Femur (tissue), 1 donor: ENCODE measurements at regions not wholly inside any gene's neighbourhood (a gene's known extent, or its start where the extent isn't known, plus 50 kb on each side); places are given as distances from the start of the nearest gene placed in this dataset.

Source experiments
- DNase-seq: peaks from one replicate; pipeline ENCODE4 v3.0.0-alpha.2; 2017

- no peak for DNase-seq
Measured at GRCh38 chr16:49216593-49216992, 65.0 kb downstream of the CBLN1 start.

DNA sequence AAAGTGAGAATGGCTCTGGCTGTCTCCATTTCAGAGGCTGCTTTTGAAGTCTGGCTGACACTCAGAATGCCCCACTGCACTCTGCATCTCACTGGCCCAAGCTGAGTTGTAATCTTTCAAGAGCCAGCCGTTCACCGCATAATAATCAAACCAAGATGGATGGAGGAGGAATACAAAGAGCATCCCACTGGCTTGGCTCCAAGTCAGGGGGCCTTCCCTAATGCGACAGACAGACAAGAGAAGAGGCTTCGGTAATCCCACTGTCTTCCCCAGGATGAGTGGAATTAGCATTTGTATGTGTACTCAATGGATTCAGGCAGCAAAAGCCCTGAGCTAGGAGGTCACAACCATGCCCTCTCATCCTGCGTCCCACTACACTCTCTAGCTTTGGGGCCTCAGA is 68.0 kb downstream of the CBLN1 start:
- no peak for DNase-seq

GRCh38 chr16:49204191-49204590 is 77.4 kb downstream of the CBLN1 start:
- no peak for DNase-seq

GRCh38 chr16:49203361-49203760 is 78.3 kb downstream of the CBLN1 start:
- DNase-seq = no peak

- no peak for DNase-seq
Measured at GRCh38 chr16:49201118-49201517, 80.5 kb downstream of the CBLN1 start.

GRCh38 chr16:49200223-49200820 is 81.3 kb downstream of the CBLN1 start:
- DNase-seq = no peak

DNA sequence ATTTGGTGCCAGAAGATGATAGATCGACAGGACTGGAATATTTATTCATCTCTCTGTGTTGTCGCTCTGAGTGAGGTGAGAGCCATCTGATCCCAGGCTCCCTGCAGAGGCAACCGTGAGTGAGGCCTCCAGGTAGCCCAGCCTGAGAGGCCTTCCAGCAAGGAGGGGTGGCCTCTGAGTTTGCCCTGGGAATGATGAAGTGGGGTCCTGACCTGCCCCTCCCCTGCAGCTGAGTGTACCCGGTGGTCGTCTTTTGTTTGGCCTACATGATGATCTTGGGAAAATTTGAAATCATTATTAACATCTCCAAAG is 86.4 kb downstream of the CBLN1 start:
- no peak for DNase-seq

- no peak for DNase-seq
Measured at GRCh38 chr16:49194537-49195236, 87.0 kb downstream of the CBLN1 start.

GRCh38 chr16:49193596-49193995 is 88.0 kb downstream of the CBLN1 start:
- DNase-seq = no peak

DNA sequence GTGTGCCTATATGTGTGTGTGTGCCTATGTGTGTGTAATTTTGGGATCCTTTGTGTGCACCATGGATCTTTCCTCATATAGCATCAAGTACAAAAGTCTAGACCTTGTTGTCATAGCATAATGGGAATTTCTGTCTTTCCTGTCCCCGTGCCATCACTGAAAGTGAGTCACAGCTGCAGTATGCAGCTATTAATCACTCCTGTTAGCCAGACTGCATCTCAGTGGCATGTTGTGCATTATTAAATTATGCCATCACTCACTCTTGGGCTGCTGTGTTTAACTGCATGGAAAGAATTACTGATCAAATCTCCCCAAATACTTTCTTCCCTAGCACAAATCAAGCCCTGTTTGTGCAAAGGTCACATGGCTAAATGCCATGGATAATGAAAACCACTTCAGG is 92.4 kb downstream of the CBLN1 start:
- no peak for DNase-seq

- DNase-seq = no peak
Measured at GRCh38 chr16:49183911-49184310, 97.7 kb downstream of the CBLN1 start.

DNA sequence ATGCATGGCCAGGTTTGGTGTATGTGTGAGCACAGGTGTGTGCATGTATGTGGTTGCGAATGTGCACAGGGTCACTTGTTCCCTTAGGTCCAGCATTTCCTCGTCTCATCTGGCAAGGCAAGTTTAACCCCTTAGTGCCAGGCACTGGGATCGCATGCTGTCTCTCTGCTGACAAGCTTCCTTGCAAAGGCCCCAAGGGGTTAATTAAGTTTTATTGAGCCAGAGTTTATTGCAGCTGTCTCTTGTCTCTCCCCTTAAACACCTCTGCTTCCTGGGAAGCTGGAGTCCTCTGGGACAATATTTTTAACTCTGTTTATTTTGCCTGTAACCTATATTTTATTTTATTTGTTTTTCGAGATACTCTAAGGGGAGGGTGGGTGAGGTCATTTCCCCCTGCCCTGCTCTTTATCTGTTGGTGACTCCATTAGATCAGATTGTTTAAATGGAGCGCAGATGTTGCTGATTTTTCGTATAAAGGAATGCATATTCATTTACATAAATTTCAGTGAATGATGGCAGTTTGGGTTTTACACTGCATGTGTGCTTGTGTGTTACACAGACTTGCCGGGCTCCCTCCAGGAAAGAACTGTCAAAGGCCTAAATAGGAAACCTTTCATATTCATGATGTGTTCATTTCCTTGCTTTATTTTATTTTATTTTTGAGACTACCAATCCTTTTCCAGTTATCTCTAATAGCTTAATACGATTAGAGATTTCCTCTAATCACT is 99.7 kb downstream of the CBLN1 start:
- DNase-seq = no peak

DNA sequence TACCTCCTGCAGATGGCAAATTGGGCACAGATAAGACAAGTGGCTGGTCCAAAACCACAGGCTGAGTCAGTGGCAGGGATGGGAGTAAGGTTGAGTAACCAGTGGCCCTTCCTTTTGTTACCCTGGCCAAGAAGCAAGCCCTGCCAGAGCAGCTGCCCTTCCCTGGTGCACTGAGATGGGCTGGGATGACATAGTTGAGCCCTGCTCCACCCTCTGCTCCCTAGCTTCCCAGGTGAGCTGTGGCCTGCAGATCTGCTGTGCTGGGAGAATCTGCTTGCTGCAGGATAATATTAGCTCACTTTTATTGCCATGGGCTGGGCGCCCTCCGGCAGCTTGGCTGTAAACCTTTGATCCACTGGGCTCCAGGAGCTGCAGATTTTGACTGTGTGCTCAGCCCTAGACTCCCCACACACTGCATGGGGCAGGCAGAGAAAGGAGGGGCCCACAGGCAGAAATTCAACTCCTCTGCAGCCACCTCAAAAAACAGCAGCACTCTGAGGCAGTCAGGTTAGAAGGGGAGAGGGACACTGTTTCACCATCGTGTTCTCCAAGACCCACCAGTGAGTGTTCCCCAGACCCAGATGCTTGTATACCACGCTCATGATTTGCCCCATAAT is 101.8 kb downstream of the CBLN1 start:
- DNase-seq = no peak

- DNase-seq = no peak
Measured at GRCh38 chr16:49168126-49168525, 113.5 kb downstream of the CBLN1 start.

DNA sequence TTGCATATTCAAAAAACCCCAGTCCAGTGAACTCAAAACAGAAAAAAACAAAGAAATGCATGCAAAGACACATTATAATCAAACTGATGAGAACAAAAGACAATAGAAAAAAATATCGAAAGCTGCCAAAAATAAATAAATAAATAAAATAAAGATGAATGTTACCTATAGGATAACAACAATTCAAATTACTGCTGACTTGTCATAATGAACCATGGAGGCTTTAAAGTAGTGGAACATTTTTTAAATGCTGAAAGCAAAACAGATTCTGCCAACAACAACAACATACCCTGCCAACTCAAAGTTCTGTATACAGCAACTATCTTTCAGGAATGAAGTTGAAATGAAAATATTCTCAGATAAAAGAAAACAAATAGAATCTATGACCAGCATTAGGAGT is 116.6 kb downstream of the CBLN1 start:
- no peak for DNase-seq

- DNase-seq = no peak
Measured at GRCh38 chr16:49161191-49161590, 120.4 kb downstream of the CBLN1 start.

- no peak for DNase-seq
Measured at GRCh38 chr16:49158029-49158642, 123.5 kb downstream of the CBLN1 start.

DNA sequence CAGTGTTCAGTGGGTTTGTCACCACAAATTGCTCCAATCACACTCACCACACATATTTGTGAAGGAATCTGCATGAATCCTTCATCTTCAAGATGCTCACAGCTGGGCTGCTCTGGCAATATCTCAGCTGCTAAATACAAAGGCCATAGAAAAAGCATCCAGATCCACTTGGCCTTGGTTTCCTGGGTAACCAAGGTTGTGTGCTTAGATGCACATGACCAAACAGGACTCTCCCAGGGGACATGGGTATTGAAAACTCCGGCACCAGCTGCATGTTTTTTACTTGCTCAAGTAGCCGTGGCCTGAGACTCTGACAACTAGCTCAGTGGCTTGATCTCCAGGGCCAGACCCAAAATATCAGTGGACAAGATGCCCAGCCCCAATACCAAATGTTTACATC is 131.3 kb downstream of the CBLN1 start:
- DNase-seq = no peak

DNA sequence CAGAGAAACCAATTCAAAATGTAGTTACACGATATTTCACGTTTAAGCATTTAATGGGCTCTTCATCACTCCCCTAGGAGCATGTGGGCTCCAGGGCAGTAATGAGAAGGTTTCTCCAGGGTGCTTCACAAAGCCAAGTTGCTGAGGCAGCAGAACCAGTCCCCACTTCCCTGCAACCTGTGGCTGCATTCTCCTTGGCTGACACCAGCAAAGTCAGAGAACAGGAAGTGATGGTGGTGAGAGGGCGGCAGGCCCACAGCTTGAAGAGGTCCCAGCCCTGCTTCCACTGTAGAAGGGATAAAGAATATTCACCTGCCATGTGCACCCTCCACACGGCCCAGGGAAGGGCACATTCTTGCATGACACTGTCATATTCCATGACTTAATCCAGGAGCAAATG is 133.2 kb downstream of the CBLN1 start:
- no peak for DNase-seq

DNA sequence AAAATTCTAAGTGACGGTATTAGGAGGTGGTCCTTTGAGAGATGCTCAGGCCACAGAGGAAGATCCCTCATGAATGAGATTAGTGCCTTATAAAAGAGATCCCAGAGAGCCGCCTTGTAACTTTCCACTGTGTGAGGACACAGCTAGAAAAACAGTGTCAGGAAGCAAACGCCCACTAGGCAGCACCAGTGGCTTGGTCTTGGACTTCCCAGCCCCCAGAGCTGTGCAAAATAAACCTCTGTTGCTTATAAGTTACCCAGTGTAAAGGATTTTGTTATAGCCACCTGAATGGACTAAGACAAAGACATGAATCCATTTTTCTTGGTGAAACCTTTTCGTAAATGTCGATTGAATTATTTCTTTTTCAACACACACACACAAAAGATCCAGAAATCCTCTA is 141.0 kb downstream of the CBLN1 start:
- no peak for DNase-seq

DNA sequence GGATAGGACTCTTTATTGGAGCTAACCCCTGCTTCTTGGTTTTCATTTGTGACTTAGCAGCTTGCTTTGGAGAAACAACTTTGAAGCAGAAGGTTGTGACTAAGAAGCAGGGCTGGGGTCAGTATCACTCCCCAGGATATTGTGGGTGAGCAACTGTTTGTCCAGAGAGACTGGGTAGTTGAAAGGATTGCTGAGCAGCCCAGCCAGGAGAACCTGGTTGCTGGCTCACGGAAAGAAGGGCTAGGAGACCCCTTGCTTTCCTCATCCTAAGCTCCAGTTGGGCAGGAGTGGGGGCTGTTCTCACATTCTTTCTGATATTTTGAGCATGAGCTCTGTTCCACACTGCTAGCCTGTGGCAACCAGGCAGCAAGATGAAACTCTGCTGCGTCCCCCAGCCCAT is 151.2 kb downstream of the CBLN1 start:
- no peak for DNase-seq

- no peak for DNase-seq
Measured at GRCh38 chr16:49129935-49130334, 151.7 kb downstream of the CBLN1 start.

- no peak for DNase-seq
Measured at GRCh38 chr16:49128740-49129139, 152.9 kb downstream of the CBLN1 start.

DNA sequence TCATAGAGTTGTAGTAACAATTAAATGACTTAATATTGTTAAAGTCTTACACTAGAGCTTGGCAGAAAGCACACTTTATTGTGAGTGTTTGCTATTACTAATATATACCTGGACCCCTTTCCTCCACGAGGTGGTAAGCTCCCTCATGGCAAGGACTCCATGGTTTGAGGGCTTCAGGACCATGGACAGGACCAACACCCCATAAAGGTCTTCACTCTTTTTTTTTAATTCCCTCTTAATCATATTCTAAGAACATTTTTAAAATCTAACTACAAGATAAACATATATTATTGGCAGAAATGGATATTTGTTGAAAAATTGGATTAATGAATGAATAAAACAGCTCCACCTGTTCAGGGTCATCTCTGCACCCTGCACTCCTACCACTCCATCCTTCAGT is 154.5 kb downstream of the CBLN1 start:
- no peak for DNase-seq
